GM21390 (cell line): ENCODE measurements at regions not wholly inside any gene's neighbourhood (a gene's known extent, or its start where the extent isn't known, plus 50 kb on each side); places are given as distances from the start of the nearest gene placed in this dataset.
"Not testable (repeated sequence)": the region's sequence is repeated elsewhere in the genome, so short reads cannot be mapped to it uniquely, and the experiment has no call there.

Experiments
- ATAC-seq: cut with Tn5 transposase; IDR thresholded peaks from one replicate; pipeline ENCODE4 v1.9.1; 2021; ENCODE audit not compliant: unreplicated experiment

DNA sequence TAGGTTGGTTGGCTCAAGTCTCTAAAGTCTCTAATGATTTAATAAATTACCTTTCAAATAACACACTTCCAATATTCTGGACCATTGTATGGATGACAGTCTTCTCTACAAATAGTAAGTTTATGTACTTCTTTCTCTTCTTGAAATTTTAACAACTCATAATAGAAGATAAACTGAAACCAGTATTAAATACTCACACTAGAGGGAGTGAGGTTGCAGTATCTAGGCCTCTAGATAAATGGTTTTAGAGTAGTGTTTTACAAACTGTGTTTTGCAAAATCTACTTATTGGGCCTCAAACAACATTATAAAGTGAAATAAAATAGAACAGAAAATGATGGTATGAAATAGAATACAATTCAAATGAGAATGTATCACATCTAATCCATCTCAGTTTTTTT is 479.9 kb upstream of the BRINP3 start:
- ATAC-seq: no peak

- ATAC-seq: no peak
Observed at GRCh38 chr1:190963321-190963720, 485.7 kb upstream of the BRINP3 start.

DNA sequence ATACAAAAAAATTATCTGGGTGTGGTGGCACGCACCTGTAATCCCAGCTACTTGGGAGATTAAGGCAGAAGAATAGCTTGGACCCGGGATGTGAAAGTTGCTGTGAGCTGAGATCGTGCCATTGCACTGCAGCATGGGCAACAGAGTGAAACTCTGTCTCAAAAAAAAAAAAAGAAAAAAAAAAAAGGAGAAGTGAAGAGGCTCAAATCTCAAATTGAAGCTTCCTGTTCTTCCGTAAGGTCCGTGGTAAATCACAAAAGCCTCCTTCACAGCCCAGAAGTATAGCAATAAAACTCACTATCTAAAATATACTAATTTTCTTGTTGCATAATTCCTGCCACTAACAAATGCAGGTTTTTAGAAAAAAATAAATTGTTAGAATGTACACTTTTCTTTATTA is 498.2 kb upstream of the BRINP3 start:
- ATAC-seq: no peak

GRCh38 chr1:191002768-191003167 is 525.1 kb upstream of the BRINP3 start:
- no peak for ATAC-seq

DNA sequence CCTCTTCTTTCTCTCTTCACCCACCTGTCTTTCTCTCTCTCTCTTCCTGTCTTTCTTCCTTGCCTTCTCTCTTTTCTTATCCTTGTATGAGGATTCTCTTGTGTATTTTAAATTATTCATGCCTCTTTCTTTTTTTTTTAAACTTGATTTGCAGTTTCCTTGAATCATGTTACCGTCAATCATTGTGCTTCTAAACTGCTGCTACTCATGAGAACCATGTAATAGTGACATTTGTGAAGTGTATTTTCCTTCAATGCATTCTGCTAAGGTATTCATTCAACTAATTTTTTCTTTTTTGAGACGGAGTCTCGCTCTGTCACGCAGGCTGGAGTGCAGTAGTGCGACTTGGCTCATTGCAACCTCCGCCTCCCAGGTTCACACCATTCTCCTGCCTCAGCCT is 539.1 kb upstream of the BRINP3 start:
- ATAC-seq: no peak

GRCh38 chr1:191022856-191023255 is 545.2 kb upstream of the BRINP3 start:
- no peak for ATAC-seq

DNA sequence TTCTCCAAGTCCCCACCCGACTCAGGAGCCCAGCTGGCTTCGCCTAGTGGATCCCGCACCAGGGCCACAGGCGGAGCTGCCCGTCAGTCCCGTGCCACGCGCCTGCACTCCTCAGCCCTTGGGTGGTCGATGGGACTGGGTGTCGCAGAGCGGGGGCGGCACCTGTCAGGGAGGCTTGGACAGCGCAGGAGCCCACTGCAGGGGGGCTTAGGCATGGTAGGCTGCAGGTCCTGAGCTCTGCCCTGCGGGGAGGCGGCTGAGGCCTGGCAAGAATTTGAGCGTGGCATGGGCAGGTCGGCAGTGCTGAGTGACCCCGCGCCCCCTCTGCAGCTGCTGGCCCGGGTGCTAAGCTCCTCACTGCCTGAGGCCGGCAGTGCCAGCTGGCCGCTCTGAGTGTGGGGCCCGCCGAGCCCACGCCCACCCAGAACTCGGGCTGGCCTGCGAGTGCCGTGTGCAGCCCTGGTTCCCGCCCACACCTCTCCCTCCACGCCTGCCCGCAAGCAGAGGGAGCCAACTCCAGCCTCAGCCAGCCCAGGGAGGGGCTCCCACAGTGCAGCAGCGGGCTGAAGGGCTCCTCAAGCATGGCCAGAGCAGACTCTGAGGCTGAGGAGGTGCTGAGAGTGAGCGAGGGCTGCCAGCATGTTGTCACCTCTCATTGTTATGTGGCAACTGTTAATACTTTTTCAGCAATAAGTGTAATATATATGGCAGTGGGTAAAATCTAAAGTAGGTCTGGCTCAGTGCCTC is 548.4 kb upstream of the BRINP3 start:
- no peak for ATAC-seq

DNA sequence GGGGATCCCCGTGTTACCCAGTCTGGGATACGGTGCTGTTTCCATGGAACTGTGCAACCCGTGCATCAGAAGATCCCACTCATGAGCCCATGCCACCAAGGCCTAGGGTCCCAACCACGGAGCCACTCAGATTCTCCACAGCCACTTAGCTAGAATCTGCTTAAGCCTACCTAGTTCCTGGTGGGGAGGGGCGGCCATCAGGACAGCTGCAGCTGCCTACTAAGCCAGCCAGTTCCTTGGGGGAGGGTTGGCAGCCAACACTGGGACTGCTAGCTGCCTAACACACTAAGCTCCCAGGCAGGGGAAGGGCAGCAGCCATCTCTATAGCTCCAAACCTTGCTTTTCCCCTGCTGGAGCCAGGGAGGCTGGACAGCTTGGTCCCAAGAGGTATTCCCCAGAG is 549.2 kb upstream of the BRINP3 start:
- ATAC-seq: no peak

GRCh38 chr1:191034132-191034531 is 556.5 kb upstream of the BRINP3 start:
- ATAC-seq: no peak

- ATAC-seq: no peak
Observed at GRCh38 chr1:191043066-191043465, 565.4 kb upstream of the BRINP3 start.

DNA sequence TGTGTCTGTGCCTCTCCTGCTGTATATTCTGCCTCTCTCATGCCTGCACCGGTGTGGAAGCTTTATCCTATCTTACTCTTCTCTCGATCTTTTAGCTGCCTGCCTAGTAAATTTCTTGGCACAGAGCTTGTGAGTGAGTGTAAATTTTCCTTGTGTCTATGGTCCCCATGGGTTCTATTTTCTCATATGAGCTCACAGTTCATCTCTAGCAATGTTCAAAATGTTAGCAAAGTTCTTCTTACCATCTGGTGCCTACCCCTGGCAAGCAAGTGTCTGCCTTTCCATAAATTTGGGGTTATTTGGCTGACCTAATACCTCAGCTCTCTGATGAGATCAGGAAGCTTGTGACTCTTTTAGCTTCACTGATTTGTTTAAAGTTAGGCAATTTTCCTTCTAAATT is 572.1 kb upstream of the BRINP3 start:
- ATAC-seq: no peak

- ATAC-seq: no peak
Observed at GRCh38 chr1:191052888-191053287, 575.2 kb upstream of the BRINP3 start.

DNA sequence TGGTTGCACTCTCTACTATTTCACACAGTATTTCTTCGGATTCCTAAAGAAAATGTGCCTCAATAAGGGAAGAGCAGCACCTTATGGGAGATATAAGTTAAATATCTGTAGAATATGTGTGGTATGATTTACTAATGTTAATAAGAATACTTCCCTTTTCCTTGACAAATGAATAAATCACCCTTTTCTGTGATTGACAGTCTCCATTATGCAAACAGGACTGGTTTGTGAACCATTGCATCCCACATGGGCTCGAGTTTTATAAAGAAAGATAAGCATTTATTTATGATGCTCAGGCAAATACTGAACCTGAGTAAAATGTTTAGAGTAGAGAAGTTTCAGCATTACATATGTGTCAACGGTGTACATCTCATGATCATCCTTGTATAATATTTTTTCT is 587.7 kb upstream of the BRINP3 start:
- no peak for ATAC-seq

GRCh38 chr1:191065771-191066170 is 588.1 kb upstream of the BRINP3 start:
- no peak for ATAC-seq

DNA sequence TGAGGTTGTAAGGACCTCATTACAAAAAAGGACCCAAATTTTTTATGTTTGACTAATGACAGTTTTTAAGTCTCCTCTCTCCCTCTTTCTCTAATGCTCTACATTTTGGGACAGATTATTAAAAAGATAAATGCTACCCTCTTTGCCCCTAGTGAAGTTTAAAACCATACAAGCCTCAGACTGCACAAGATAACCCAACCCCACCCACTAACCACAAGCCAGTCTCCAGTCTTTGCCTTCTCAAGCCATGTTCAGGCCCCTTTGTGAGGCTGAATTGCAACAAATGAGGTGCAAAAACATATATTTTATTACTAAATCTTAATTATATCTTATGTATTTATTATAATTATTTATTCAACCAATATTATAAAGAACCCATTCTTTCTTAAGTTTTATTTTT is 597.2 kb upstream of the BRINP3 start:
- no peak for ATAC-seq

GRCh38 chr1:191083090-191083489 is 605.4 kb upstream of the BRINP3 start:
- not testable (repeated sequence) for ATAC-seq

DNA sequence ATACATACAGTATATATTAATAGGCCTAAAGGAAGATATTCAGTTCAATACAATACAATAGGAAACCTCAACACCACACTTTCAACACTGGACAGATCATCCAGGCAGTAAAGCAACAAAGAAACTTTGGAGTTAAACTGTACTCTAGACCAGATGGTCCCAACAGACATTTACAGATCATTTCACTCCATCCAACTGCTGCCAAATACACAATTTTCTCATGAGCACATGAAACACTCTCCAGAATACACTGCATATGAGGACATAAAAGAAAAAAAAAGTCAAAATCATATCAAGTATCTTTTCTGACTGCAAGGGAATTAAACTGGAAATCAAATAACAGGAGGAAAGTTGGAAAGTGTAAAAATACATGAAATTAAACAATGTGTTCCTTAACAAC is 607.5 kb upstream of the BRINP3 start:
- ATAC-seq: no peak

GRCh38 chr1:191086910-191087309 is 609.2 kb upstream of the BRINP3 start:
- ATAC-seq: no peak

GRCh38 chr1:191096405-191096804 is 618.7 kb upstream of the BRINP3 start:
- no peak for ATAC-seq

GRCh38 chr1:191099696-191100095 is 622.0 kb upstream of the BRINP3 start:
- ATAC-seq: no peak

DNA sequence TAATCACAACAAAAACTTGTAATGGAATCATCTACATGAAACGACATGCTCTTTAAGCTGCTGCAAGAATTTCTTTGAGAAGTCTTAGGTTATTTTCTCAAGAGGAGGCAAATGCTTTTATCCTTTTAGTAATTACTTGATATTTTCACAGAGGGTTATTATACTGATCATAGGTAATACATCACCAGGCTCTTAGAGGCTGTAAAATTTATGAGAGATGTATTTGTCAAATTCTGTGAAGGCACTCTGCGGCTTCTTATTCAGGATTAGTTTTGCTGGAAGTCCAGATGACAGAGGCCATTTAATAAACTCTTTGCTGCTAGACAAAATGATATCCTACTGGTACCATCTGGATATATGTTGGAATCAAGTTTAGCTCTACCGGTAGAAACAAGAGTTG is 624.3 kb upstream of the BRINP3 start:
- no peak for ATAC-seq

GRCh38 chr1:191125950-191126349 is 648.3 kb upstream of the BRINP3 start:
- no peak for ATAC-seq

GRCh38 chr1:191134796-191135195 is 657.1 kb upstream of the BRINP3 start:
- no peak for ATAC-seq
